SK-N-MC (cell line): ENCODE measurements at regions not wholly inside any gene's neighbourhood (a gene's known extent, or its start where the extent isn't known, plus 50 kb on each side); places are given as distances from the start of the nearest gene placed in this dataset.

Experiments used
- EZH2 ChIP-seq: fragments of 200-600 bp; sonication (generic); IDR thresholded peaks from one replicate; pipeline ENCODE4 v1.6.1; 2017; ENCODE audit warnings: antibody characterized with exemption
- FOXP2 ChIP-seq: optimal IDR thresholded peaks from 2 replicates; pipeline ENCODE3; 2011; ENCODE audit warnings: mild to moderate bottlenecking, moderate library complexity; ENCODE audit not compliant: insufficient read depth; ENCODE audit errors: extremely low read length, control extremely low read depth
- POLR2AphosphoS5 ChIP-seq: IDR thresholded peaks from 2 replicates; pipeline ENCODE4 v1.6.1; 2012; ENCODE audit warnings: mild to moderate bottlenecking, low read depth, low read length, borderline replicate concordance

DNA sequence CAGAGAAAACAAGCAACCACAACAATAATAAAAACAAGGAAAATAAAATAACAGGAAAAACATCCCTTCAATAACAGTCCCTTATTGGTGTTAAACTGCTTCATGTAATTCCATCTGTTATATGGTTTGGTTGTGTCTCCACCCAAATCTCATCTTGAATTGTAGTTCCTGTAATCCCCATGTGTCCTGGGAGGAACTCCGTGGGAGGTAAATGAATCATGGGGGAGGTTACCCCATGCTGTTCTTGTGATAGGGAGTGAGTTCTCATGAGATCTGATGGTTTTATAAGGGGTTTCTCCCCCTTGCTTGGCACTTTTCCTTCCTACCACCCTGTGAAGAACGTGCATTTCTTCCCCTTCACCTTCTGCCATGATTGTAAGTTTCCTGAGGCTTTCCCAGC lies 369.8 kb downstream of the TMEM232 start:
- TF ChIP-seq EZH2 (no peak), POLR2AphosphoS5 (no peak), FOXP2 (no peak)
